ENCODE measurements at regions not wholly inside any gene's neighbourhood (a gene's known extent, or its start where the extent isn't known, plus 50 kb on each side); places are given as distances from the start of the nearest gene placed in this dataset.

GRCh38 chr12:125878483-125878882 lies 813.2 kb downstream of the AACS start:
- peaks cover 2% of the 10 kb centered on the region for H3K9me3 ChIP-seq (replicated peaks; ENCODE audit: control insufficient read depth, insufficient read depth, low read length)
- H3K4me1 ChIP-seq (ENCODE audit: control insufficient read depth, extremely low read depth, insufficient read depth, low read length) = no peaks in the 10 kb centered on the region
- ChIA-PET CTCF (no interaction called here), POLR2A (no interaction called here)
- H3K4me3 ChIP-seq (replicated peaks in 1 of 3; ENCODE audit: insufficient read depth in 1 of 3, low read depth in 1 of 3, low read length in 3 of 3) = no peak overlapping the region
- BruUV-seq (replicated peaks) = no TSS peak
- no peak for TF ChIP-seq POLR2A (IDR thresholded peaks at IDR 0.05; ENCODE audit: low read depth, low read length)
- TF ChIP-seq MAX (IDR thresholded peaks at IDR 0.05; ENCODE audit: insufficient read depth, insufficient read length) = no peak
- no peak for TF ChIP-seq JUN (IDR thresholded peaks at IDR 0.05; ENCODE audit: borderline replicate concordance, insufficient read depth, insufficient read length, low read depth)
- no peak for TF ChIP-seq MYC (IDR thresholded peaks at IDR 0.05; ENCODE audit: low read depth, low read length)
- TF ChIP-seq CTCF (IDR thresholded peaks at IDR 0.05; ENCODE audit: extremely low read depth in 1 of 2, insufficient read depth in 1 of 2, low read depth in 1 of 2, low read length in 2 of 2) = no peak
- TF ChIP-seq GATA2 (IDR thresholded peaks at IDR 0.05; ENCODE audit: insufficient read depth, insufficient read length, low read depth, low read length) = no peak
- no peak for TF ChIP-seq POLR2AphosphoS5 (IDR thresholded peaks at IDR 0.05; ENCODE audit: insufficient read depth, low read depth, low read length)
- TF ChIP-seq EZH2 (IDR thresholded peaks at IDR 0.05; ENCODE audit: borderline replicate concordance, low read depth, low read length, severe bottlenecking) = no peak
- no peak for TF ChIP-seq FOS (IDR thresholded peaks at IDR 0.05; ENCODE audit: borderline replicate concordance, insufficient read depth, low read length)
- no peak for DNase-seq (ENCODE audit: low read depth, low spot score)
- FAIRE-seq = no peak
- no peak overlapping the region for H3K4me2 ChIP-seq (ENCODE audit: insufficient read depth, low read length)
- no peak overlapping the region for H2AFZ ChIP-seq (ENCODE audit: low read depth, low read length)
- H3K36me3 ChIP-seq (ENCODE audit: control insufficient read depth in 2 of 2, extremely low read depth in 1 of 2, insufficient read depth in 2 of 2, low read length in 2 of 2) = no peaks in the 10 kb centered on the region
- no peaks in the 10 kb centered on the region for H3K79me2 ChIP-seq (ENCODE audit: control insufficient read depth, insufficient read depth, low read length)
- no peak overlapping the region for H3K9ac ChIP-seq (replicated peaks; ENCODE audit: extremely low read depth, insufficient read depth, low read length)
- intact Hi-C loops (cut with micrococcal nuclease) = no loop called here
- no peak overlapping the region for H3K27ac ChIP-seq (ENCODE audit: insufficient read depth, low read depth, low read length)
- H4K20me1 ChIP-seq (replicated peaks; ENCODE audit: control insufficient read depth, extremely low read depth, insufficient read depth, low read length) = no peaks in the 10 kb centered on the region
- H3K9me1 ChIP-seq (replicated peaks; ENCODE audit: control insufficient read depth, extremely low read depth, insufficient read depth, low read length) = no peaks in the 10 kb centered on the region
- H3K27me3 ChIP-seq (ENCODE audit: control insufficient read depth in 2 of 2, insufficient read depth in 2 of 2, low read length in 2 of 2) = no peaks in the 10 kb centered on the region
- dilution Hi-C loops (cut with MboI; ENCODE audit: extremely low pct_ligation_motif_present, low sequenced_read_pairs) = no loop called here

Measured in endothelial cell of umbilical vein (primary cell).